Glutamatergic neuron (in vitro differentiated cells): ENCODE measurements at regions not wholly inside any gene's neighbourhood (a gene's known extent, or its start where the extent isn't known, plus 50 kb on each side); places are given as distances from the start of the nearest gene placed in this dataset.

ENCODE experiments used
- DNase-seq: peaks from one replicate; pipeline ENCODE4 v3.0.0; 2022
- H3K27ac Mint-ChIP-seq: one replicate; pipeline ENCODE4 v1.8.0; 2020; ENCODE audit warnings: mild to moderate bottlenecking, mixed read lengths, inconsistent platforms; ENCODE audit not compliant: unreplicated experiment
- H3K27me3 Mint-ChIP-seq: one replicate; pipeline ENCODE4 v1.8.0; 2020; ENCODE audit warnings: mild to moderate bottlenecking, moderate library complexity, mixed read lengths, inconsistent platforms; ENCODE audit not compliant: unreplicated experiment
- H3K36me3 Mint-ChIP-seq: one replicate; pipeline ENCODE4 v1.8.0; 2020; ENCODE audit warnings: mild to moderate bottlenecking, mixed read lengths, inconsistent platforms; ENCODE audit not compliant: unreplicated experiment
- H3K4me1 Mint-ChIP-seq: one replicate; pipeline ENCODE4 v1.8.0; 2020; ENCODE audit warnings: mild to moderate bottlenecking, low read depth, mixed read lengths, inconsistent platforms; ENCODE audit not compliant: unreplicated experiment
- H3K4me3 Mint-ChIP-seq: one replicate; pipeline ENCODE4 v1.8.0; 2020; ENCODE audit warnings: mild to moderate bottlenecking, mixed read lengths, inconsistent platforms; ENCODE audit not compliant: unreplicated experiment
- H3K9me3 Mint-ChIP-seq: one replicate; pipeline ENCODE4 v1.8.0; 2020; ENCODE audit warnings: mild to moderate bottlenecking, moderate library complexity, mixed read lengths, inconsistent platforms; ENCODE audit not compliant: unreplicated experiment
- CTCF ChIP-seq: fragments of 200-600 bp; sonication (generic); IDR thresholded peaks from one replicate; pipeline ENCODE4 v1.5.0; 2021; ENCODE audit not compliant: partially characterized antibody, unreplicated experiment

GRCh38 chr5:31119938-31120641 lies 73.4 kb upstream of the CDH6 start:
- no peak for DNase-seq
- Mint-ChIP-seq H3K4me1 (no peaks in the 10 kb centered on the region), H3K27ac (no peak overlapping the region), H3K36me3 (no peaks in the 10 kb centered on the region), H3K27me3 (peaks cover 3% of the 10 kb centered on the region), H3K4me3 (no peak overlapping the region), H3K9me3 (peaks cover 2% of the 10 kb centered on the region)
- TF ChIP-seq CTCF: no peak

GRCh38 chr5:31116466-31117031 lies 76.9 kb upstream of the CDH6 start:
- DNase-seq: no peak
- Mint-ChIP-seq H3K27me3 (peaks cover 3% of the 10 kb centered on the region), H3K27ac (no peak overlapping the region), H3K4me1 (peaks cover 11% of the 10 kb centered on the region), H3K36me3 (no peaks in the 10 kb centered on the region), H3K9me3 (peaks cover 2% of the 10 kb centered on the region), H3K4me3 (no peak overlapping the region)
- no peak for TF ChIP-seq CTCF

- Mint-ChIP-seq H3K36me3 (no peaks in the 10 kb centered on the region), H3K27ac (no peak overlapping the region), H3K4me3 (no peak overlapping the region), H3K4me1 (peaks cover 11% of the 10 kb centered on the region), H3K9me3 (peaks cover 5% of the 10 kb centered on the region), H3K27me3 (peaks cover 7% of the 10 kb centered on the region)
- TF ChIP-seq CTCF: no peak
- no peak for DNase-seq
Observed at GRCh38 chr5:31114817-31115216, 78.7 kb upstream of the CDH6 start.

DNA sequence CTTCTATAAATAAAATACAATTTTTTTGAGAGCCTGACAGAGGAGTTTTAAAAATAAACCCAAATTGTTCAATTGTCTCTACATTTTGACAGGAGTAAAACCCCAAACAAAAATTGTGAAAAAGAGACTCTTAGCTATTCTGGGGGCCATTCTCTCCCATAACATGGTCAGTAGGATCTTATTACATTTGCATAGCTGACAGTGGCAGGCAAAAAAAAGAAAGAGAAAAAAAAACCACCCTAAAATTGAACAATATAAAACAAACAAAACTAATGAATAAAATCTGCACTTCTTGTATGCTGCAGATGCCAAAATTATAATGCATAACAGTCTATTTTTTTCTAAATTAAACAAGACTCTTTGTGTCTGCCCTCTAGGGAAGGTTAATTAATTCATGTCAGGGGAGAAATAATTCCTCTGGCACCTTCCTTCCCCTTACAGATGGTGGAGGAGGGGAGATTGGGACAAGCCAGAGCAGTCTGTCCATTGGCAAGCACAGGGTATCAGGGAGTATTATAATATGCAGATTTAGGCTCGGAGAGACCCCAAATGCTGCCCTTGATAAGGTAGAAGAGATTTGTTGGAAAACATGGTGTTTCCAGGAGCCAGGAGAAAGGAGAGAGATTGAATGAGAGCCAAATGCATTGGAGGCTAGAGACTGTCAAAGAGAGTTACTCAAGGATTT lies 79.7 kb upstream of the CDH6 start:
- H3K27me3 Mint-ChIP-seq: peaks cover 7% of the 10 kb centered on the region
- H3K4me1 Mint-ChIP-seq: peaks cover 11% of the 10 kb centered on the region
- DNase-seq: no peak
- H3K36me3 Mint-ChIP-seq: no peaks in the 10 kb centered on the region
- H3K9me3 Mint-ChIP-seq: peaks cover 5% of the 10 kb centered on the region
- no peak for TF ChIP-seq CTCF
- no peak overlapping the region for H3K4me3 Mint-ChIP-seq
- H3K27ac Mint-ChIP-seq: no peak overlapping the region

DNA sequence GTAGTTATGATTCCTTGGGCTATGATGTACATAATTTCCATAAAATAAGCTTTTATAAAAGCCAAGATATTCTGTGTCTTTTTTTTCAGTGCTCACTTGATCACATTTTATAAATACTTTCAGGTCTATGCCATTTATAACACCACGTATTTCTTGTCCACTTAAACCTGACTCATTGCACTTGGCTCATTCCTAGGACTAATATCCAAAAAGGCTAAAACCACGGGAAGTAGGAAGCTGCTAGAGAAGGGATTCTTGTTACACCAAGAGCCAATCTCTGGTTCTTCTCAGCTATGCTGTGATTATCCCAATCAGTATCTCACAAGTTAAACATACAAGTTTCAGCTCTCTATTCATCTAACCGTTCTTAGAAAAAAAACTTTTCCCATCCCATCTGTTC lies 80.4 kb upstream of the CDH6 start:
- Mint-ChIP-seq H3K9me3 (peaks cover 5% of the 10 kb centered on the region), H3K4me1 (peaks cover 11% of the 10 kb centered on the region), H3K36me3 (no peaks in the 10 kb centered on the region), H3K27me3 (peaks cover 4% of the 10 kb centered on the region), H3K27ac (no peak overlapping the region), H3K4me3 (no peak overlapping the region)
- no peak for TF ChIP-seq CTCF
- no peak for DNase-seq
